Choroid plexus epithelial cell (primary cell): ENCODE measurements at regions not wholly inside any gene's neighbourhood (a gene's known extent, or its start where the extent isn't known, plus 50 kb on each side); places are given as distances from the start of the nearest gene placed in this dataset.
A peak's percentile ranks its signal among the peaks of the same experiment; 100 is the strongest.

Experiments
- DNase-seq: peaks from one replicate; pipeline ENCODE4 v3.0.0-alpha.2; 2010; ENCODE audit warnings: low read depth
- H3K4me3 ChIP-seq: 2 replicates; pipeline ENCODE4 v1.5.1; 2011; ENCODE audit warnings: low read depth, mild to moderate bottlenecking, control low read depth, low read length, moderate library complexity
- TF ChIP-seq, protein P1 (sequence below): conservative IDR thresholded peaks from 2 replicates; pipeline ENCODE4 v1.5.1; 2011; ENCODE audit warnings: low read depth, mild to moderate bottlenecking, control low read depth, inconsistent platforms, low read length, moderate library complexity

DNA sequence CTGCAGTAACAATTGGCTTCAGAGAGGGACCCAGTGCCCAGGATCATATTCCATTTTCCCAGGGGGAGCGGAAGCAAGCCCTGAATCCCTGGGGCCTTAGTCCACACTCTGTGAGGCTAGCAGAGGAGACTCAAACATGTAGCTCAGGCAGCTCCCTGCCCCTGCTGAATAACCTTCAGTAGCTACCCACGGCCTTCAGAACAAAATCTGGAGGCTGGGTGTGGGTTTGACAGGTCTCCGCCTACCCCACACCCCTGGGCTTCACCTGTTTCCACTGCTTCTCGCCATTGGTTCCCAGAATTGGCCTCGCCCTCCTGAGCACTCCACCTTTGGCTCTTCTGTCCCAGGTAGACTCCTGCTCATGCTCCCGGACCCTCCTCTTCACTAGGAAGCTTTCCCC lies 93.6 kb upstream of the ATP2B2 start:
- TF ChIP-seq, protein P1, sequence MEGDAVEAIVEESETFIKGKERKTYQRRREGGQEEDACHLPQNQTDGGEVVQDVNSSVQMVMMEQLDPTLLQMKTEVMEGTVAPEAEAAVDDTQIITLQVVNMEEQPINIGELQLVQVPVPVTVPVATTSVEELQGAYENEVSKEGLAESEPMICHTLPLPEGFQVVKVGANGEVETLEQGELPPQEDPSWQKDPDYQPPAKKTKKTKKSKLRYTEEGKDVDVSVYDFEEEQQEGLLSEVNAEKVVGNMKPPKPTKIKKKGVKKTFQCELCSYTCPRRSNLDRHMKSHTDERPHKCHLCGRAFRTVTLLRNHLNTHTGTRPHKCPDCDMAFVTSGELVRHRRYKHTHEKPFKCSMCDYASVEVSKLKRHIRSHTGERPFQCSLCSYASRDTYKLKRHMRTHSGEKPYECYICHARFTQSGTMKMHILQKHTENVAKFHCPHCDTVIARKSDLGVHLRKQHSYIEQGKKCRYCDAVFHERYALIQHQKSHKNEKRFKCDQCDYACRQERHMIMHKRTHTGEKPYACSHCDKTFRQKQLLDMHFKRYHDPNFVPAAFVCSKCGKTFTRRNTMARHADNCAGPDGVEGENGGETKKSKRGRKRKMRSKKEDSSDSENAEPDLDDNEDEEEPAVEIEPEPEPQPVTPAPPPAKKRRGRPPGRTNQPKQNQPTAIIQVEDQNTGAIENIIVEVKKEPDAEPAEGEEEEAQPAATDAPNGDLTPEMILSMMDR, result no peak
- DNase-seq, result no peak
- no peak overlapping the region for H3K4me3 ChIP-seq

DNA sequence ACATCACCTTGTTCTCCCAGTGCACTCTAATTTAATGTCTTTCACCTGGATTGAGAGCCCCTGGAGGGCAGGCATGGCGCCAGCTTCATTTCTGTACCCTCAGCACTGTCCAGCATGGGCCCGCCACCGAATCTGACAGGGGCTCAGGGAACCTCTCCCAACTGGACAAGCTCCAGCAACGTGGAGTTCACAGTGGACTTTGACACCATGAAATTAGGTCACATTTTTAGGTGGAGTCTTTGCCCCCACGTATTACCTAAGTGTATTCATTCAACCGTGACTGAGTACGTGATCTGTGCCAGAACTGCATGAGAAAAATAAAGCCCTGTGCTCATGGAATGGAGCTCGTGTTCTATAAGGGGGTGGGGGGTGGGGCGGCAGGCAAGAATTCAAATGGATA lies 94.1 kb upstream of the ATP2B2 start:
- H3K4me3 ChIP-seq, result no peak overlapping the region
- no peak for DNase-seq
- TF ChIP-seq, protein P1, result no peak

DNA sequence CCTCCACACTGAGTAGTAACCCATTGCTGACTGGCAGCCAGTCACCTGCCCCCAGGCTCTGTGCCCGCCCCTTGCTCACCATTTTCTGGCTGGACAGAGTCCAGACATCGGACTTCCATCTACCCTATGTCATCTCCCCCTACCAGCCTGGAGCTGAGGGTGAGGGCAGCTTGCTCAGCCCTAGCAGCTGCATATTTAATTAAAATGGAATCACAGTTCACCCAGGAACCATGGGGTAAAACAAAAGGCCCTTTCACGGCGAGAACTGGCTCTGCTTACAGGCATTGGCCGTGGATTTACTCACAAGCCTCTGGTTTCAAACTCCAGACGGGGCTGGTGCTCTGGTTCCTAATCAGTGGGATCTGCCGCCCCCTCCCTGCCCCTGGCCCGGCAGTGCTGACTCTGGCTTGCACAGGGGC lies 94.9 kb upstream of the ATP2B2 start:
- H3K4me3 ChIP-seq, result no peak overlapping the region
- TF ChIP-seq, protein P1, result no peak
- no peak for DNase-seq

DNA sequence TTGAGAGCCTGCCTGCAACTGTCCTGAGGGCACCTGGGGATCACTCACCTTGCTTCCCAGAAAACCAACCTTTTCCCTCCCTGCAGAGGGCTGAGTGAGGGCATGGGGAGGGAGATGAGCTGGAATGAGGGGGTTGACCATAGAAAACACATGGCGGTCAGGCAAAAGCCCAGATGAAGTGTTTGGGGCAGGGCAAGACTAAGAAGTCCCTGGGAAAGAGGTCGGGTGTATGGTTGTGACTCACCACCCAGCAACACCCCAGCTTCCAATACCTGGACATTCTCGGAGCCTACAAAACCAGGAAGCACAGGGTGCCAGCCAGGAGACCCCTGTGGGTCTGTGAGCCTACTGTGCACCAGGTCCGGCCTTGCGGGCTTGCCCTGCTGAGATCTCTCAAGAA lies 95.3 kb upstream of the ATP2B2 start:
- H3K4me3 ChIP-seq, result no peak overlapping the region
- DNase-seq, result no peak
- TF ChIP-seq, protein P1, result no peak

DNA sequence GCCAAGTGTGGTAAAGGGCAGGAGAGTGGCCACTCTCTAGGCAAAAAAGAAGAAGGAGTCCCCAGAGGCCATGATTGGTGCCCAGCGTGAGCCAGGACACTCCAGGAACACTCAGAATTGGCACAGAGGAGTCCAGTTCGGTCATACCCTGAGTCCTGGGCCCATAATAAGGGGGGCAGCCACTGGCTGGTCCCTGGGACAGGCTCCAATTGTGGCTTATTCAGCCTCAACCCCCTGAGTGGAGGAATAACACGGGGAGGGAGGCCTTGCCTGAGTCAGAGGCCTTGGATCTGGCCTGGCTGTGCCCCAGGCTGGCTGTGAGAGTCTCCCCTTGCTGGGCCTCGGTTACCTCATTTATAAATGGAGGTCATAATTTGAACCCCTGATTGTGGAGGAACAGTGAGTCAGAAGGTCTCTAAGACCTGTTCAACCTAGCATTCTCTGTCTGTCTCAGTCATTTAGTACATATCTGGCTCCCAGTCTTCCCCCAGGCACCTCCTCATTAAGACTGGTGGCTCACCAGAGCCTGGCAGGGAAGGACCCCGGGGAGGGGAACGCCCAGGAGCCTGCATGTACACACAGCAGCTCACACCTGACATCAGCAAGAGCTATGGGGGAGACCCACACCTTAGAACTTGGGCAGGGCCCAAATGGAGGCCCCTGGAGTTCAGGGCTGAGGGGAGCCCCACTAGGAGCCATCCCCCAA lies 95.9 kb upstream of the ATP2B2 start:
- H3K4me3 ChIP-seq, result no peak overlapping the region
- DNase-seq, result peak; percentile 6
- TF ChIP-seq, protein P1, result no peak

DNA sequence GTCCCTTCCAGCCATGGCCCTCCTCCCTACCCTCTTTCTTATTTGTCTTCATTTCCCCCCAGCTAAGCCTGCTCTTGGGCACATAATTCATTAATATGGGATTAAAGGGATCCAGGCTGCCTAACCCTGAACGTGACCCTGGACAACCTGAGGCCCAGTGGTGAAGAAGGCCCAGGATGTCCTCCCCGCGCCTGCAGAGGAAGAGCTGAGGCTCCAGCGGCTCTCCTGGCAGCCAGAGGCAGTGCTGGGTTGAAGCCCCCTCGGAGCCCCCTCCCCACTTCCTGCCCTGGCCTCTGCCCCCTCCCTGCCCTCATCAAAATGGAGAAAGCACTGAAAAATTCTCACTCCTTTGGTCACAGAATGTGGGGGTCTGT lies 96.5 kb upstream of the ATP2B2 start:
- H3K4me3 ChIP-seq, result no peak overlapping the region
- TF ChIP-seq, protein P1, result no peak
- no peak for DNase-seq

DNA sequence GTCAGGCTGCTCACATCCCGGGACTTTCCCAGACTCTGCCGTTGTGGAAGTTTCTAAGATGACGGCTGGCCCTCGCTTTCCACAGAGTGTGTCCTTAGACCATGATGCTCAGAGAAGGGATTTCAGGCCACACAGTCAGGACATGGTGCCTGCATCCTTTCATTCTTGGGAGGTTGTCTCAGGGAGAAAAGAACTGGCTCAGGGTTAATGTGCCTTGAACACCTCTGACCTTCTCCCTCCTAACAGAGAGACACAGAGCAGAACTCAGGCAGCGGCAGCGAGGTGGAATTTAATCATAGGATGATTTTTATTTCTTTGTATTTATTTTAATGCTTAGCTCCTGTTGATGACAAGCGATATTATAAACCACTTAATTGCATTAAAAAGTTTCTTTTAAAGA lies 96.9 kb upstream of the ATP2B2 start:
- no peak overlapping the region for H3K4me3 ChIP-seq
- no peak for DNase-seq
- TF ChIP-seq, protein P1, result no peak
